ENCODE measurements at regions not wholly inside any gene's neighbourhood (a gene's known extent, or its start where the extent isn't known, plus 50 kb on each side); places are given as distances from the start of the nearest gene placed in this dataset.

- Histone ChIP-seq H3K36me3 (ENCODE audit: insufficient read depth, low read length) (no peaks in the 10 kb centered on the region), H3K4me2 (ENCODE audit: low read depth, low read length, poor library complexity, severe bottlenecking) (no peak overlapping the region), H2AFZ (ENCODE audit: low read length) (no peak overlapping the region), H3K4me1 (ENCODE audit: insufficient read depth, low read length, poor library complexity, severe bottlenecking) (no peaks in the 10 kb centered on the region), H3K9ac (ENCODE audit: low read depth, low read length, poor library complexity, severe bottlenecking) (no peak overlapping the region), H3K9me2 (replicated peaks; ENCODE audit: low read depth, low read length) (no peaks in the 10 kb centered on the region), H3F3A (ENCODE audit: low read depth) (no peaks in the 10 kb centered on the region), H3K9me3 (ENCODE audit: insufficient read depth, low read depth, low read length) (no peaks in the 10 kb centered on the region), H4K20me1 (ENCODE audit: insufficient read depth, low read length, poor library complexity, severe bottlenecking) (no peaks in the 10 kb centered on the region), H3K27me3 (ENCODE audit: insufficient read depth, low read length, poor library complexity, severe bottlenecking) (no peaks in the 10 kb centered on the region), H3K79me2 (ENCODE audit: insufficient read depth, low read length) (no peaks in the 10 kb centered on the region), H3K4me3 (ENCODE audit: low read length, poor library complexity, severe bottlenecking) (no peak overlapping the region)
- TF ChIP-seq EZH2phosphoT487 (IDR thresholded peaks at IDR 0.05; ENCODE audit: borderline replicate concordance) (no peak), CTCF (conservative IDR thresholded peaks at IDR 0.05; ENCODE audit: low read length) (no peak)
These were observed 252.1 kb downstream of the TMX3 start for GRCh38 chr18:68462766-68463165.

- Histone ChIP-seq H3K4me1 (ENCODE audit: insufficient read depth, low read length, poor library complexity, severe bottlenecking) (no peaks in the 10 kb centered on the region), H3K27me3 (ENCODE audit: insufficient read depth, low read length, poor library complexity, severe bottlenecking) (no peaks in the 10 kb centered on the region), H3K9me2 (replicated peaks; ENCODE audit: low read depth, low read length) (no peaks in the 10 kb centered on the region), H3K36me3 (ENCODE audit: insufficient read depth, low read length) (no peaks in the 10 kb centered on the region), H3K4me2 (ENCODE audit: low read depth, low read length, poor library complexity, severe bottlenecking) (no peak overlapping the region), H3K9me3 (ENCODE audit: insufficient read depth, low read depth, low read length) (no peaks in the 10 kb centered on the region), H2AFZ (ENCODE audit: low read length) (no peak overlapping the region), H3K4me3 (ENCODE audit: low read length, poor library complexity, severe bottlenecking) (no peak overlapping the region), H4K20me1 (ENCODE audit: insufficient read depth, low read length, poor library complexity, severe bottlenecking) (no peaks in the 10 kb centered on the region), H3F3A (ENCODE audit: low read depth) (no peaks in the 10 kb centered on the region), H3K9ac (ENCODE audit: low read depth, low read length, poor library complexity, severe bottlenecking) (no peak overlapping the region), H3K79me2 (ENCODE audit: insufficient read depth, low read length) (no peaks in the 10 kb centered on the region)
- no peak for TF ChIP-seq CTCF (conservative IDR thresholded peaks at IDR 0.05; ENCODE audit: low read length)
- TF ChIP-seq EZH2phosphoT487 (IDR thresholded peaks at IDR 0.05; ENCODE audit: borderline replicate concordance): no peak
These were observed 252.8 kb downstream of the TMX3 start for GRCh38 chr18:68462148-68462547.

- Histone ChIP-seq H3K4me1 (ENCODE audit: insufficient read depth, low read length, poor library complexity, severe bottlenecking) (no peaks in the 10 kb centered on the region), H3K79me2 (ENCODE audit: insufficient read depth, low read length) (no peaks in the 10 kb centered on the region), H3K4me3 (ENCODE audit: low read length, poor library complexity, severe bottlenecking) (no peak overlapping the region), H3K9me2 (replicated peaks; ENCODE audit: low read depth, low read length) (no peaks in the 10 kb centered on the region), H3F3A (ENCODE audit: low read depth) (no peaks in the 10 kb centered on the region), H3K9me3 (ENCODE audit: insufficient read depth, low read depth, low read length) (no peaks in the 10 kb centered on the region), H2AFZ (ENCODE audit: low read length) (no peak overlapping the region), H4K20me1 (ENCODE audit: insufficient read depth, low read length, poor library complexity, severe bottlenecking) (no peaks in the 10 kb centered on the region), H3K9ac (ENCODE audit: low read depth, low read length, poor library complexity, severe bottlenecking) (no peak overlapping the region), H3K4me2 (ENCODE audit: low read depth, low read length, poor library complexity, severe bottlenecking) (no peak overlapping the region), H3K27me3 (ENCODE audit: insufficient read depth, low read length, poor library complexity, severe bottlenecking) (no peaks in the 10 kb centered on the region), H3K36me3 (ENCODE audit: insufficient read depth, low read length) (no peaks in the 10 kb centered on the region)
- TF ChIP-seq CTCF (conservative IDR thresholded peaks at IDR 0.05; ENCODE audit: low read length): no peak
- TF ChIP-seq EZH2phosphoT487 (IDR thresholded peaks at IDR 0.05; ENCODE audit: borderline replicate concordance): no peak
These were observed 253.4 kb downstream of the TMX3 start for GRCh38 chr18:68461481-68462018.
